KMS-11 (cell line): ENCODE measurements at regions not wholly inside any gene's neighbourhood (a gene's known extent, or its start where the extent isn't known, plus 50 kb on each side); places are given as distances from the start of the nearest gene placed in this dataset.

Experiments used
- H2AFZ ChIP-seq: fragments of 200-600 bp; sonication (generic); 2 replicates; pipeline ENCODE4 v1.6.1; 2016; ENCODE audit warnings: antibody characterized with exemption, mixed run types, low read depth
- H3K27ac ChIP-seq: fragments of 200-600 bp; sonication (generic); 2 replicates; pipeline ENCODE4 v1.6.1; 2016; ENCODE audit warnings: mild to moderate bottlenecking, mixed run types
- H3K27me3 ChIP-seq: fragments of 200-600 bp; sonication (generic); 2 replicates; pipeline ENCODE4 v1.6.1; 2017; ENCODE audit warnings: mild to moderate bottlenecking, low read depth, mixed run types, moderate library complexity; ENCODE audit not compliant: insufficient read depth
- H3K36me3 ChIP-seq: fragments of 200-600 bp; sonication (generic); 2 replicates; pipeline ENCODE4 v1.6.1; 2017; ENCODE audit warnings: mild to moderate bottlenecking, mixed run types; ENCODE audit not compliant: insufficient read depth
- H3K4me1 ChIP-seq: fragments of 200-600 bp; sonication (generic); 2 replicates; pipeline ENCODE4 v1.6.1; 2016; ENCODE audit warnings: mild to moderate bottlenecking, low read depth, mixed run types; ENCODE audit not compliant: poor library complexity, severe bottlenecking
- H3K4me2 ChIP-seq: fragments of 200-600 bp; sonication (generic); 2 replicates; pipeline ENCODE4 v1.7.0; 2016; ENCODE audit warnings: mild to moderate bottlenecking, mixed run types
- H3K4me3 ChIP-seq: fragments of 200-600 bp; sonication (generic); IDR thresholded peaks from 2 replicates; pipeline ENCODE4 v1.6.1; 2017; ENCODE audit warnings: low read depth, low read length, mixed read lengths; ENCODE audit not compliant: insufficient read depth
- H3K79me2 ChIP-seq: fragments of 200-600 bp; sonication (generic); 2 replicates; pipeline ENCODE4 v1.6.1; 2016; ENCODE audit warnings: low read depth, mixed run types; ENCODE audit not compliant: insufficient read depth
- H3K9ac ChIP-seq: fragments of 200-600 bp; sonication (generic); 2 replicates; pipeline ENCODE4 v1.6.1; 2016; ENCODE audit warnings: mild to moderate bottlenecking, mixed run types
- H4K20me1 ChIP-seq: fragments of 200-600 bp; sonication (generic); 2 replicates; pipeline ENCODE4 v1.6.1; 2016; ENCODE audit warnings: mild to moderate bottlenecking, mixed run types; ENCODE audit not compliant: insufficient read depth
- TF ChIP-seq, protein P1 (sequence below): fragments of 200-600 bp; sonication (generic); conservative IDR thresholded peaks from 2 replicates; pipeline ENCODE4 v1.6.1; 2017; ENCODE audit warnings: low read depth, mild to moderate bottlenecking, antibody characterized with exemption, low read length, moderate library complexity, mixed read lengths

DNA sequence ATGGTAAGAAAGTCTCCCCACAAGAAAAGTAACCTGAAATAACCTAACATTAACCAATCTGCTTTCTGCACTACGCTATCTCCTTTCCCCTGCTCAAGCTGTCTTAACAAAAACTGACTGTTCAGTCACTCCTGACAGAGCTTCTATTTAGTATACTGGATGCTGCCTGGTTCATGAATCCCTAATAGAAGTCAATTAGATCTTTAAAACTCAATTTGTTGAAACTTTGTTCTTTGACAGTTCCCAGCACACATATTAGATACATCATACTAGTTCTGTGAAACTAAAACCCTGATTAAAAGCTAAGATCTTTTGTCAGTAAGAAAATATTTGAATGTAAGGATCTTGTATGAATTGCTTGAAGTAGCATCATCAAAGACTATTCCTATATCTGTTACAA is 287.4 kb downstream of the RBM43 start:
- TF ChIP-seq, protein P1, sequence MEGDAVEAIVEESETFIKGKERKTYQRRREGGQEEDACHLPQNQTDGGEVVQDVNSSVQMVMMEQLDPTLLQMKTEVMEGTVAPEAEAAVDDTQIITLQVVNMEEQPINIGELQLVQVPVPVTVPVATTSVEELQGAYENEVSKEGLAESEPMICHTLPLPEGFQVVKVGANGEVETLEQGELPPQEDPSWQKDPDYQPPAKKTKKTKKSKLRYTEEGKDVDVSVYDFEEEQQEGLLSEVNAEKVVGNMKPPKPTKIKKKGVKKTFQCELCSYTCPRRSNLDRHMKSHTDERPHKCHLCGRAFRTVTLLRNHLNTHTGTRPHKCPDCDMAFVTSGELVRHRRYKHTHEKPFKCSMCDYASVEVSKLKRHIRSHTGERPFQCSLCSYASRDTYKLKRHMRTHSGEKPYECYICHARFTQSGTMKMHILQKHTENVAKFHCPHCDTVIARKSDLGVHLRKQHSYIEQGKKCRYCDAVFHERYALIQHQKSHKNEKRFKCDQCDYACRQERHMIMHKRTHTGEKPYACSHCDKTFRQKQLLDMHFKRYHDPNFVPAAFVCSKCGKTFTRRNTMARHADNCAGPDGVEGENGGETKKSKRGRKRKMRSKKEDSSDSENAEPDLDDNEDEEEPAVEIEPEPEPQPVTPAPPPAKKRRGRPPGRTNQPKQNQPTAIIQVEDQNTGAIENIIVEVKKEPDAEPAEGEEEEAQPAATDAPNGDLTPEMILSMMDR: no peak
- H3K4me3 ChIP-seq: no peak overlapping the region
- H3K36me3 ChIP-seq: no peaks in the 10 kb centered on the region
- no peaks in the 10 kb centered on the region for H4K20me1 ChIP-seq
- H3K4me2 ChIP-seq: no peak overlapping the region
- no peaks in the 10 kb centered on the region for H3K4me1 ChIP-seq
- no peak overlapping the region for H3K9ac ChIP-seq
- no peak overlapping the region for H2AFZ ChIP-seq
- H3K27me3 ChIP-seq: no peaks in the 10 kb centered on the region
- H3K79me2 ChIP-seq: no peaks in the 10 kb centered on the region
- no peak overlapping the region for H3K27ac ChIP-seq

DNA sequence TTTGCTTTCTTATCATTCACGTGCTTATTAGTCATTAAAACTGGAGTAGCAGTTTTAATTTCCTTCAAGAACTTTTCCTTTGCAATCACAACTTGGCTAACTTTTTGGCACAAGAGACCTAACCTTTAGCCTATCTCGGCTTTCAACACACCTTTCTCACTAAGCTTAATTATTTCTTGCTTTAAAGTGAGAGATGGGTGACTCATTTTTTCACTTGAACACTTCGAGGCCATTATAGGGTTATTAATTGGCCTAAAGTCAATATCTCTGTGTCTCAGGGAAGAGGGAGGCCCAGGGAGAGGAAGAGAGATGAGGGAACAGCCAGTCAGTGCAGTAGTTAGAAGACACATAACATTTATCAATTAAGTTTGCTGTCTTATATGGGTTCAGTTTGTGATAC is 289.8 kb downstream of the RBM43 start:
- no peaks in the 10 kb centered on the region for H3K27me3 ChIP-seq
- H3K79me2 ChIP-seq: no peaks in the 10 kb centered on the region
- H3K9ac ChIP-seq: no peak overlapping the region
- no peak overlapping the region for H3K4me2 ChIP-seq
- H3K4me1 ChIP-seq: no peaks in the 10 kb centered on the region
- H3K4me3 ChIP-seq: no peak overlapping the region
- TF ChIP-seq, protein P1: no peak
- H3K27ac ChIP-seq: no peak overlapping the region
- no peaks in the 10 kb centered on the region for H4K20me1 ChIP-seq
- H2AFZ ChIP-seq: no peak overlapping the region
- H3K36me3 ChIP-seq: no peaks in the 10 kb centered on the region

DNA sequence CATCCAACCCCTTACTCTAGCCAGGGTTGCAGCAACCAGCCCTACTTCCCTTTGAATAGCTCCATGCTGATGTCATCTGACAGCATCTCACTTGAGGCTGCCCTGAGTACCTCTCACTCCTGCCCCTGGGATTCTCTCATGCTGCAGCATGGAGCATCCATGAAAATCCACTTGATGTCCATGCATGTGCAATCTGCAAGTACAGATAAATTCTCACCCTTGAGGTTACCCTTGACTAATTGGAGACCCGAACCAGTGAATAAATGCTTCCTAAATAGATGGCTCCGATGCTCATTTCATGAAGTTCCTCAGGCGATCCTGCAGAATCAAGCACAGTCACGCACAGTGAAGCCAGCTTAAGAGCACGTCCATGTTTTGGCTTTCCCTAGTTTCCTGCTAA is 298.3 kb downstream of the RBM43 start:
- no peak overlapping the region for H3K4me2 ChIP-seq
- no peak overlapping the region for H3K9ac ChIP-seq
- no peak overlapping the region for H2AFZ ChIP-seq
- H3K79me2 ChIP-seq: no peaks in the 10 kb centered on the region
- H3K4me3 ChIP-seq: no peak overlapping the region
- no peaks in the 10 kb centered on the region for H3K27me3 ChIP-seq
- H4K20me1 ChIP-seq: no peaks in the 10 kb centered on the region
- TF ChIP-seq, protein P1: no peak
- H3K36me3 ChIP-seq: no peaks in the 10 kb centered on the region
- H3K4me1 ChIP-seq: no peaks in the 10 kb centered on the region
- H3K27ac ChIP-seq: no peak overlapping the region

DNA sequence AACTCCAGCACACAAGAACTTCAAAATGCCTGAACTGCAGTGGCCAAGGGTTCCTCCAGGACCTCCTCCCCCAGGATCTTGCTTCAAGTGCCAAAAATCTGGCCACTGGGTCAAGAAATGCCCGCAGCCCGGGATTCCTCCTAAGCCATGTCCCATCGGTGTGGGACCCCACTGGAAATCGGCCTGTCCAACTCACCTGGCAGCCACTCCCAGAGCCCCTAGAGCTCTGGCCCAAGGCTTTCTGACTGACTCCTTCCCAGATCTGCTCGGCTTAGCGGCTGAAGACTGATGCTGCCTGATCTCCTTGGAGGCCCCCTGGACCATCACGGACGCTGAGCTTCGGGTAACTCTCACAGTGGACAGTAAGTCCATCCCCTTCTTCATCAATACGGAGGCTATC is 306.4 kb downstream of the RBM43 start:
- H3K9ac ChIP-seq: no peak overlapping the region

More for the DNA sequence above, 306.4 kb downstream of the RBM43 start:
- H3K27me3 ChIP-seq: no peaks in the 10 kb centered on the region
- no peaks in the 10 kb centered on the region for H4K20me1 ChIP-seq
- no peak overlapping the region for H3K4me3 ChIP-seq
- no peaks in the 10 kb centered on the region for H3K4me1 ChIP-seq
- H3K27ac ChIP-seq: no peak overlapping the region
- H3K4me2 ChIP-seq: no peak overlapping the region
- no peaks in the 10 kb centered on the region for H3K79me2 ChIP-seq
- H3K36me3 ChIP-seq: no peaks in the 10 kb centered on the region
- TF ChIP-seq, protein P1: no peak
- no peak overlapping the region for H2AFZ ChIP-seq
